GM21423 (cell line): ENCODE measurements at regions not wholly inside any gene's neighbourhood (a gene's known extent, or its start where the extent isn't known, plus 50 kb on each side); places are given as distances from the start of the nearest gene placed in this dataset.
A peak's percentile ranks its signal among the peaks of the same experiment; 100 is the strongest.

Experiments
- ATAC-seq: cut with Tn5 transposase; IDR thresholded peaks from one replicate; pipeline ENCODE4 v1.9.1; 2021; ENCODE audit warnings: mild to moderate bottlenecking, moderate library complexity; ENCODE audit not compliant: unreplicated experiment

- ATAC-seq: no peak
These were observed 525.1 kb downstream of the LMO4 start for GRCh38 chr1:87853576-87854351.

- ATAC-seq: no peak
These were observed 534.6 kb downstream of the LMO4 start for GRCh38 chr1:87863317-87863716.

- peak; percentile 70 for ATAC-seq
These were observed 536.0 kb downstream of the LMO4 start for GRCh38 chr1:87864676-87865075.

- ATAC-seq: no peak
These were observed 537.7 kb downstream of the LMO4 start for GRCh38 chr1:87866416-87866815.

- no peak for ATAC-seq
These were observed 538.9 kb downstream of the LMO4 start for GRCh38 chr1:87867626-87868025.

- no peak for ATAC-seq
These were observed 540.9 kb downstream of the LMO4 start for GRCh38 chr1:87869567-87869966.

- peak; percentile 78 for ATAC-seq
These were observed 543.5 kb downstream of the LMO4 start for GRCh38 chr1:87872189-87872588.

- ATAC-seq: no peak
These were observed 544.0 kb downstream of the LMO4 start for GRCh38 chr1:87872692-87873091.

- no peak for ATAC-seq
These were observed 550.2 kb downstream of the LMO4 start for GRCh38 chr1:87878873-87879272.

GRCh38 chr1:87880098-87880760 lies 551.5 kb downstream of the LMO4 start:
- no peak for ATAC-seq

- ATAC-seq: no peak
These were observed 552.1 kb downstream of the LMO4 start for GRCh38 chr1:87880764-87881163.

- no peak for ATAC-seq
These were observed 555.2 kb downstream of the LMO4 start for GRCh38 chr1:87883906-87884305.

GRCh38 chr1:87884581-87884980 lies 555.9 kb downstream of the LMO4 start:
- ATAC-seq: no peak

- ATAC-seq: no peak
These were observed 556.8 kb downstream of the LMO4 start for GRCh38 chr1:87885278-87886025.

- ATAC-seq: no peak
These were observed 558.4 kb downstream of the LMO4 start for GRCh38 chr1:87887100-87887499.

GRCh38 chr1:87888446-87888845 lies 559.8 kb downstream of the LMO4 start:
- ATAC-seq: no peak

- peak; percentile 70 for ATAC-seq
These were observed 565.4 kb downstream of the LMO4 start for GRCh38 chr1:87894062-87894461.

- ATAC-seq: no peak
These were observed 568.8 kb downstream of the LMO4 start for GRCh38 chr1:87897481-87897880.

- ATAC-seq: no peak
These were observed 569.8 kb downstream of the LMO4 start for GRCh38 chr1:87898431-87898830.

GRCh38 chr1:87899017-87899416 lies 570.3 kb downstream of the LMO4 start:
- no peak for ATAC-seq

- ATAC-seq: no peak
These were observed 571.1 kb downstream of the LMO4 start for GRCh38 chr1:87899746-87900145.

- ATAC-seq: peak; percentile 90
These were observed 574.1 kb downstream of the LMO4 start for GRCh38 chr1:87902830-87903229.
